Mucosa of stomach (tissue), 1 donor: ENCODE measurements at regions not wholly inside any gene's neighbourhood (a gene's known extent, or its start where the extent isn't known, plus 50 kb on each side); places are given as distances from the start of the nearest gene placed in this dataset.

Source experiments
- H3K27me3 ChIP-seq: one replicate; pipeline ENCODE4 v1.7.0; 2013; ENCODE audit warnings: mild to moderate bottlenecking, low read length; ENCODE audit not compliant: control insufficient read depth, insufficient read depth
- H3K36me3 ChIP-seq: one replicate; pipeline ENCODE4 v1.7.0; 2013; ENCODE audit warnings: low read length; ENCODE audit not compliant: control insufficient read depth, insufficient read depth
- H3K4me1 ChIP-seq: one replicate; pipeline ENCODE4 v1.7.0; 2013; ENCODE audit warnings: mild to moderate bottlenecking, low read length; ENCODE audit not compliant: control insufficient read depth, insufficient read depth
- H3K4me3 ChIP-seq: one replicate; pipeline ENCODE4 v1.7.0; 2013; ENCODE audit warnings: low read length
- H3K9ac ChIP-seq: one replicate; pipeline ENCODE4 v1.7.0; 2013; ENCODE audit warnings: mild to moderate bottlenecking, low read length, moderate library complexity
- H3K9me3 ChIP-seq: one replicate; pipeline ENCODE4 v1.7.0; 2013; ENCODE audit warnings: mild to moderate bottlenecking, low read length, moderate library complexity; ENCODE audit not compliant: control insufficient read depth
- donor health status: Pancreatic carcinoma.

DNA sequence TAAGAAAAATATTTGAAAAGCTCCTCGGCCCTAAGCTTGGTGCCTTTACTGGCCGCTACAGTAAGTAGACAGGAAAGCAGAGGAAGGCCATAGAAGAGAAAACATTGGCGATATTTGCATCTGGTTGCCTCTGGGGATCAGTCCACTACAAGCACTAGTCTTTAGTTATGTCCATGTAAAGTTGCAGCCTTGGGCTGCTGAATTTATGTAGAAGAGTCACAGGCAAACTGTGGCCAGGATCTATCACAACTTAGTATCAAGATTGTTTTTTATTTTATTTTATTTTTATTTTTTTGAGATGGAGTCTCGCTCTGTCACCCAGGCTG is 228.7 kb upstream of the CAMK1G start:
- Histone ChIP-seq H3K36me3 (no peaks in the 10 kb centered on the region), H3K9me3 (no peaks in the 10 kb centered on the region), H3K4me1 (no peaks in the 10 kb centered on the region), H3K4me3 (no peak overlapping the region), H3K9ac (no peak overlapping the region), H3K27me3 (no peaks in the 10 kb centered on the region)

DNA sequence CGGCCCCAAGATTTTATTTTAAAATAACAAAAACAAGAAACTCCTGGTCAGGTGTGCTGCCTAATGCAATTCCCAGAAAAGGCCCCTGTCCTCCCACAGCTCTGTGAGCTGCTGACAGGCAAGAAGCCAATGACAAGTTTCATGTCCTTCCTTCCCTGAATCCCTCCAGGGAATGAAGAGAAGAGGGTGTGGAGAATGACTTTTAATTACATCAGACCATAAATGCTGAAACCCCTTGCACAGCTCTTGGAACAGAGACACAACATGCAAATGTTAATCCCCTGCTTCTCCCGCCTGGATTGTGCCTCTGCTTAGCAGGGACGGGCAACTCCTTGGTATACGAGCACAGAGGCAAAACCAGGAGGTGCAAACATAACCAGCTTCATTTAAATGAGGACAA is 228.1 kb upstream of the CAMK1G start:
- no peaks in the 10 kb centered on the region for H3K27me3 ChIP-seq
- H3K4me1 ChIP-seq, result no peaks in the 10 kb centered on the region
- no peak overlapping the region for H3K4me3 ChIP-seq
- no peaks in the 10 kb centered on the region for H3K9me3 ChIP-seq
- no peak overlapping the region for H3K9ac ChIP-seq
- H3K36me3 ChIP-seq, result no peaks in the 10 kb centered on the region

DNA sequence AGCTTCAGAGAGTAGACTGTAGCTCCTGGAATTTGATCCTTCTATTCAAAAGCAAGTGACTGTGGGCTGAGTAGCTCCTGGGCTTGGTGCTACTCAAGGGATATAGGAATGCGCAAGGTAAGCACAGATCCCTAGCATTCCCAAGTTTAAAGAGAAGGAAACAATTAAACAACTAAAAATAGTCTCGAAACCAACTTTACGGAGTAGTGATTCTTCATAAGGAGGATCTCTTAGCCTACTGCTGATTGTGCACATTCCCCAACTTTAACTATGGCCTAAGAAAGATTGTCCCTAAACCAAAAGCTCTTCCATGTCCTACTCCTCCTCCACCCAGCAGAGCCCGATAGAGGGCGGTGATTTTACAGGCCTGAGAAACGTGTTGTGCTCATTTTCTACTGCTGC is 226.5 kb upstream of the CAMK1G start:
- Histone ChIP-seq H3K9ac (no peak overlapping the region), H3K27me3 (no peaks in the 10 kb centered on the region), H3K4me1 (no peaks in the 10 kb centered on the region), H3K36me3 (no peaks in the 10 kb centered on the region), H3K4me3 (no peak overlapping the region), H3K9me3 (no peaks in the 10 kb centered on the region)

DNA sequence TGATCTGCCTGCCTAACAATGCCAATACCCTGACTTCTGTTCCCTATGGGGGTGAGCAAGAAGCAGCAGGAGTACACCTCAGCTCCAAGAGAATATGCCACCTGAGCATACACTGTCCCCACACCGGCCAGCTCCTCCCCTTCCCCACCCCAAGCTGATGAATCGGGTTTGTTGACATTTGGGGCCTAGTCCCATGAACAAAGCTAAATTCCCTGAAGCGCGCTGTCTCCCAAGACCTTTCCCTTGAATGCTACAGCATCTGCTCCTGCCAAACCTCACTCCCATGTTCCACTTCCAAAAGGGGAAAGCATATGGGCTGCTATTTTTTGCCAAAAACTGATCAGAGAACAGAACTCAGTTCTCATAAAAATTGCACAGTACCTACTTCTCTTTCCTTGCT is 220.4 kb upstream of the CAMK1G start:
- no peaks in the 10 kb centered on the region for H3K4me1 ChIP-seq
- no peaks in the 10 kb centered on the region for H3K9me3 ChIP-seq
- H3K9ac ChIP-seq, result no peak overlapping the region
- no peak overlapping the region for H3K4me3 ChIP-seq
- no peaks in the 10 kb centered on the region for H3K36me3 ChIP-seq
- H3K27me3 ChIP-seq, result no peaks in the 10 kb centered on the region

DNA sequence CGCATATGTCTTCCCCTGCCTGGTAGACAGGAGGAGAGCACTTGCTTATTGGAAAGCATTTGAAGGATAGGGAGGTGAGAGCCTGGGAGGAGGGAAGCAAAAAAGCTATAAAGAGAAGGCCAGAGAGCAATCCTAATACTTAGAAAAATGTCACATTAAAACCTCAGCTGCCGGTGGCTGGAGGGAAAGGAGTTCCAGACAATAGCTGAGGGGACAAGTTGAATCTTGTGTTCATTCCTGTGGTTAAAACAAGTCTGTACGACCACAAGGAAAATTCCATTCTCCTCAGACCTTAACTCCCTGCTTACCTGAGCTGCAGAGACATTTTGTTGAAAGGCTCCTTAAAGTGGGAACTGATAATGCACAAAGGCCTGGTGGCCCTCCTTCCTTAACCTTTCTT is 218.8 kb upstream of the CAMK1G start:
- no peaks in the 10 kb centered on the region for H3K9me3 ChIP-seq
- no peaks in the 10 kb centered on the region for H3K36me3 ChIP-seq
- no peak overlapping the region for H3K4me3 ChIP-seq
- H3K9ac ChIP-seq, result no peak overlapping the region
- H3K27me3 ChIP-seq, result no peaks in the 10 kb centered on the region
- no peaks in the 10 kb centered on the region for H3K4me1 ChIP-seq

DNA sequence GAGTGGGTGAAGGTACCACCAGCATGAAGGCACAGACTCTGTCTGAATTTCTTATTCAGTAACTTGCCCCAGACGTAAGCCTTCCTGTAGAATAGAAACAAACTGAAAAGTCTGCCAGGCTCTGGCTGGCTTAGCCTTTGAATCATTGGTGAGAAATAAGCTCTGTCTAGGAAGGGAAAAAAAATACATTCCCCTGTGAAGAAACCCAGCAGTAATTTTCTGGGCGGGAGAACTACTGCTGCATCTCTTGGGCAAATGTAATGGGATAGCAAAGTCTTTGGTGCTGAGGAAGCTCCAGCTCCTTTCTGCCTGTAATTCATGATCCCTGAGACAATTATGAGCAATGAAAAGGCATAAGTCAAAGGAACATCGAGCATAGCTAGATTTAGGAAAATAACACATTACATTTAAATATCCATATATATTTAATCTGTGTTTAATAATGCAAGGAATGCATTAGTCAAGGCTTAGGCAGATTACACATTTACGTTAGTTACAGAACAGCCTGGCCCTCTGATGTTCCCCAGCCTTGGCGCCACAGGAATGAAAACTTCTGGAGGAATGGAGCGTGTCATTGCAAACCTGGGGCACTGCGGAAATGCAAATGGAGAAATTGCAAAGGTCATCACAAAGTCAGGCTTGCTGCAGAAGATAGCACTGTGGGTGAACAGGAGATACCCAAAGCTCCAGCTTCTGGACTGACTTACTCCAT is 216.3 kb upstream of the CAMK1G start:
- Histone ChIP-seq H3K9ac (no peak overlapping the region), H3K4me3 (no peak overlapping the region), H3K4me1 (no peaks in the 10 kb centered on the region), H3K27me3 (no peaks in the 10 kb centered on the region), H3K9me3 (no peaks in the 10 kb centered on the region), H3K36me3 (no peaks in the 10 kb centered on the region)

DNA sequence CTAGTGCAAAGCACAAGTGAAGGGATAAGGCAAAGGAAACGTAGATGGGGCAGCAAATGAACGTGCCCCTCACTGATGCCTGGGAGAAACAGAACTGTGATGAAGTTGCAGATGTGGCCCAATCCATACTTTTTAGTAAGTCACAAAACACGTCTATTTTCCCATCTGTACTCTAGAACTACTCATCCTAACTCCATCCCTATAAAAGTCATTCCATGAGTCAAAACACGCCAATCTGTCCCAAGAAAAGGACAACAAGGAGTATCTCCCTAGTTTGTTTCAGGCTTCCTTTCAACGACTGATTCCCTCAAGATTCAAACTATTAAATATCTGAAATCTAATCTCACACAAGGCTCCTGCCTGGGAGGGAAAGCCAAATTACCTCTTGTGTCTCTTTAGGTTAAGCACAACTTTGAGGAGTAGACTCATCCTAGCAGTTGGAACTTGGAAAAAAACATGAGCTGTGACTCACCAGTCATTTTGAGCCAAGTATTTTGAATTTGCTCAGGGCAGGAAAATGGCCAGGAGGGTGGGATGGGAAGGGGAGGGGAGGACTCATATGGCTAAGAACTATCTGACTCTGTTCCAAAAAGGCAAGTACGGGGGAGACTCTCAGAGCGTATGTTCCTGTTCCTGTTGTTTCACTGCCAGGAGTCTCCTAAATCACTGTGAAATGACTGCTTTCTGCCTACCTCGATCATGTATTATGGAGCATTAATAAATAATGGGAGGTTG is 214.5 kb upstream of the CAMK1G start:
- Histone ChIP-seq H3K9me3 (no peaks in the 10 kb centered on the region), H3K36me3 (no peaks in the 10 kb centered on the region), H3K4me3 (no peak overlapping the region), H3K9ac (no peak overlapping the region), H3K27me3 (no peaks in the 10 kb centered on the region), H3K4me1 (no peaks in the 10 kb centered on the region)

DNA sequence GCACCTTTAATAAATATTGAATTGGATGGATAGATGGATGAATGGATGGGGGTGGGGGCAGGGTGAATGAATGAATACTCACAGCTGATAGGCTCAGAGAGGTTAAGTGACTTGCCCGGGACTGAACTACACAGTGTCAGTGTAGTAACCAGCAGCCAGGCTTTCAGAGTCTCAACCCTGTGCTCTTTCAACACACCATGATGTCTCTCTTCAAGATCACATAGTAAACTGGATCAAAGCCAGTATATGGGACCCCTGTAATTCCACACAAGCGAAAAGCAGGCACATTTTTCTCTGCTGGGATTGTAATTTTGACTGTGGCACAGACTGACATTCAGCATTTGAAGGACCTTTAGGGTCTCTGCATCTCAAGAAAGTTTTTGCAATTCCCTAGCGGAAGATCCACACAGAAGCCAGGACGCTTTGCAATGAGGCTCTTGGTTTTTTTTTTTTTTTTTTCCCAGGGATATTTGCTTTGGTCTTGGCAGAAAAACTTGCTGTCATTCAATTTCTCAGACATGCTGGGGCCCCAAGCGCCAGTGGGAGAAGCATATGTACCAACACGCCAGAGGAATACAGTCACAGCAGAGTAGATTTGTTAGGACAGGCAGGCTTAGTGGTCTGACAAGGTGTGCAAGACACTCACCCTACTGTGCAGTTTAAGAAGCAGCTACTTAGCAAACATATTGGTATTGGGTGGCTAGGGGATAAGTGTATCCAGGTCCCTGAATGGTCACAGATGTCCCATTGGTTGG is 213.1 kb upstream of the CAMK1G start:
- H3K4me3 ChIP-seq, result no peak overlapping the region
- H3K4me1 ChIP-seq, result no peaks in the 10 kb centered on the region
- no peaks in the 10 kb centered on the region for H3K36me3 ChIP-seq
- H3K27me3 ChIP-seq, result no peaks in the 10 kb centered on the region
- no peak overlapping the region for H3K9ac ChIP-seq
- H3K9me3 ChIP-seq, result no peaks in the 10 kb centered on the region

DNA sequence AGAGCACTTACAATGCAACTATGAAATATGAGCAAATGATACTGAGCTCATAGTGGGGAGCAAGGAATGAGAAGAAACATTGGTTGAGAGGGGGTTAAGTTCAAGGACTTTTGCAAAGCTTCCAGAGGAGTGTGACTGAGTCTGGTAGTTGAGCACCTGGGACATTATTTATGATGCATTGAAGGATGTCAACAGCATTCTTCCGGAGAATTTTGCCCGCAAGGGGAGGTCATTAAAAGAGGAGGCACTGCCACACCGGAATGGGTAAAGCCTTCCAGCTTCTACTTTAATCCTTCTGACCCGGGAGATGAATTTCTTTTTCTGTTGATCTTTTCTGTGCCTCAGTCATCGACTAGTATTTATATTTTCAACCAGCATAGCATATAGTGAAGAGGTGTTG is 208.4 kb upstream of the CAMK1G start:
- no peaks in the 10 kb centered on the region for H3K9me3 ChIP-seq
- no peak overlapping the region for H3K9ac ChIP-seq
- H3K36me3 ChIP-seq, result no peaks in the 10 kb centered on the region
- no peak overlapping the region for H3K4me3 ChIP-seq
- H3K27me3 ChIP-seq, result no peaks in the 10 kb centered on the region
- no peaks in the 10 kb centered on the region for H3K4me1 ChIP-seq

DNA sequence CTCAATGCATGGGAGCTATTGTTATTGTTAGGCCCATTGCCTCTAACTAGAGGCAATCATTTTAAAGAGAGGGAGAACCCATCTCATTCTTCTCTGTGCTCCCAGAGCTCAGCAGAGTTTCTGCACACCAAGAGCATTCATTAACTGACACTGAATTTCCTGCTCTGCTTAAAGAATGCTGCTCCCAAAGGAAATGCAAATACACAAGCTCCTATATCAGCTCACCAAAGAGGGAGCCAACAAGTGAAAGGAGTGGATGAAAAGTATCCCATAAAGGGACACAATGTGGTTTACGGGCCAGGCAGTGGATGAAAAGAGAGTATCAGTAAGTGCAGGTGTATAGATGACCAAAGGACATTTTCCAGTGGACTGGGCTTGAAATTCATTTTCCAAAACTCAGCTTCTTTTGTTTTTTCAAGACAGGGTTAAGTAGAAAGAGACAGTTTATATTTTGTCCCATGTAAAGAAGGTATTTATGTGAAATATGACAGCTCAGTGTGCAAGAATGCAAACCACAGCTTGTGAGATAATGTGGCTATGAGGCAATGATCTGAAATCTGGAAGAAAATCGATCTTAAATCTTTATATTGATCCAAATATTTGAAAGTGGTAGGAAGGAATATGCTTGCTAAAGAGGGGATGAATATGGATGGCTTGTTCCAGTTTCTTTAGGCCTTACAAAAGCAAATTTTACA is 207.7 kb upstream of the CAMK1G start:
- Histone ChIP-seq H3K27me3 (no peaks in the 10 kb centered on the region), H3K9me3 (no peaks in the 10 kb centered on the region), H3K36me3 (no peaks in the 10 kb centered on the region), H3K4me3 (no peak overlapping the region), H3K4me1 (no peaks in the 10 kb centered on the region), H3K9ac (no peak overlapping the region)

DNA sequence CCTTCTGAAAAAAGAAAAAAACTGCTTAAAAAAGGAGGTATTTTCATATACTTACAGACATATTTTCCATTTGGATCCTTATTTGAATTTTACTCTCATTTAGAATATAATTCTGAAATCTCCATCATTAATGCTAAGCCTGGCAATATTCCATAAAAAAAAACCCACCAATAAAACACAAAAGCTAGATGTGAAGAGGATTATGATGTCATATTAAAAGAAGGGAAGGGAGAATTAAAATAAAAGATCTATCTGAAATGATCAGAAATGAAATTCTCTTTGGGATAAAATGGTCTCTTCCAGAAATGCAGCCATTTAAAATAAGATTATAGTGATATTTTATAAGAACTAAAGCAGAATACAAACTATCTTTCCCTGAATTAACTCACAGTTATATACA is 206.7 kb upstream of the CAMK1G start:
- no peak overlapping the region for H3K4me3 ChIP-seq
- no peaks in the 10 kb centered on the region for H3K9me3 ChIP-seq
- H3K36me3 ChIP-seq, result no peaks in the 10 kb centered on the region
- no peaks in the 10 kb centered on the region for H3K4me1 ChIP-seq
- no peaks in the 10 kb centered on the region for H3K27me3 ChIP-seq
- H3K9ac ChIP-seq, result no peak overlapping the region

DNA sequence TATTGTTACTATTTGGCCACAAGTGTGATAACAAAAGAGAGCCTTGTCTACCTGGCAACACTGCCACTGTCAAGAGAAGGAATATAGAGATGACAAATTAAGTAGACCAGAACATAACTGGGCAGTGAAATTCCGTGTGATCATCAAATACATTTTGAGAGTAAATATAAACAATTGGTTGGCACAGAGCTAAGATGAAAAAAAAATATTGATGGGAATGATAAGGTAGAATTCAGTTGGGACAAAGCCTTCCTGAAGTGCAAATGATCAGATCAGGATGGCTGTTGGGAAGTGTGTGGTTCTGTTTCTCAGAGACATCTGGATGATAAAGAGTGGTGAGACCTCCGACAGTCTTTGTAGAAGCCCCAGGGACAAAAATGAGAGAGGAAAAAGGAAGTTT is 205.5 kb upstream of the CAMK1G start:
- Histone ChIP-seq H3K9me3 (no peaks in the 10 kb centered on the region), H3K4me3 (no peak overlapping the region), H3K4me1 (no peaks in the 10 kb centered on the region), H3K27me3 (no peaks in the 10 kb centered on the region), H3K9ac (no peak overlapping the region), H3K36me3 (no peaks in the 10 kb centered on the region)
